ENCODE measurements at regions not wholly inside any gene's neighbourhood (a gene's known extent, or its start where the extent isn't known, plus 50 kb on each side); places are given as distances from the start of the nearest gene placed in this dataset.

DNA sequence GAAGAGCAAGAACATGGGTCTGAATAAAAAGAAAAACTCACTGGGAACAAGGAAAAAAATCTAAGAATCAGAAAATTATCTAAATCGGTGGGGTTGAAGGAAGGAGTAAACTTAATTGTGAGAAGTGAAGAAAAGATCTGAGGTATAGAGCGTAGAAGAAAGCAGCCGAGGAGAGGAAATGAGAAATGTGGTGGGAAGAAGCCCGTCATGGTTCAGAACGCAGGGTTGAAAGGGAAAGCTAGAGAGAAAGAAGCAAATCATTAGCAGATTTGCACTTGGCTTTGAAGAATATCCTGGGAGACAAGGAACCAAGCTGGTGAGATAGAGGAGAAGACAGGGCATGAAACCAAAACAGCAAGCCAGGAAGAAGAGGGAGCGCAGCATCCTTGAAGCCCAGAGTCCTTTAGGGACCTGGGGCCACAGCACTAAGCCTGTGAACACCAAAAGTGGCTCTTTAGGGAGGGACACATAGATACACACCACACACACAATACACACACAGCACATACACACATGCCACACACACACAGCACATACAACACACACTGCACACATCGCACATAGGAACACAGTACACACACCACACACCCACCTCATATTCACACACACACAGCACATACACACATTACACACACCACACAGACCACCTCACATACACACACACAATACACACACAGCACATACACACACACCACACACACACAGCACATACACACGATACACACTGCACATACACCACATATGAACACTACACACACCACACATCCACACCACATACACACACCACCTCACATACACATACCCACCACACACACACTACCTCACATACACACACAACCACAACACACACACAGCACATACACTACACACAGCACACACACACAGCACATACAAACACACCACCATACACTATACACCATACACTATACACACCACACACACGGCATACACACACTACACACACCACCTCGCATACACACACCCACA lies 274.6 kb downstream of the ETAA1 start (continued):
- no peak for TF ChIP-seq ARID4A (CRISPR knock-in tag; IDR thresholded peaks at IDR 0.05; ENCODE audit: borderline replicate concordance)
- TF ChIP-seq ZNF335 (CRISPR knock-in tag; IDR thresholded peaks at IDR 0.05) = no peak
- TF ChIP-seq RAD51 (IDR thresholded peaks at IDR 0.05; ENCODE audit: borderline replicate concordance) = peak; percentile 15; the same call in 1 of the 2 replicates
- 0 out of 2 replicates have a peak, but pooled peaks have one; percentile 29 for TF ChIP-seq ZNF550 (CRISPR knock-in tag; IDR thresholded peaks at IDR 0.05; ENCODE audit: borderline replicate concordance)
- TF ChIP-seq ARNT (IDR thresholded peaks at IDR 0.05) = peak; percentile 51; the same call in 1 of the 2 replicates
- TF ChIP-seq NONO (IDR thresholded peaks at IDR 0.05) = peak; percentile 56
- TF ChIP-seq NONO (CRISPR knock-in tag; conservative IDR thresholded peaks at IDR 0.05) = no peak
- peak; percentile 67; the same call in 1 of the 2 replicates for TF ChIP-seq ZNF207 (IDR thresholded peaks at IDR 0.05; ENCODE audit: borderline replicate concordance)
- TF ChIP-seq, protein P1, sequence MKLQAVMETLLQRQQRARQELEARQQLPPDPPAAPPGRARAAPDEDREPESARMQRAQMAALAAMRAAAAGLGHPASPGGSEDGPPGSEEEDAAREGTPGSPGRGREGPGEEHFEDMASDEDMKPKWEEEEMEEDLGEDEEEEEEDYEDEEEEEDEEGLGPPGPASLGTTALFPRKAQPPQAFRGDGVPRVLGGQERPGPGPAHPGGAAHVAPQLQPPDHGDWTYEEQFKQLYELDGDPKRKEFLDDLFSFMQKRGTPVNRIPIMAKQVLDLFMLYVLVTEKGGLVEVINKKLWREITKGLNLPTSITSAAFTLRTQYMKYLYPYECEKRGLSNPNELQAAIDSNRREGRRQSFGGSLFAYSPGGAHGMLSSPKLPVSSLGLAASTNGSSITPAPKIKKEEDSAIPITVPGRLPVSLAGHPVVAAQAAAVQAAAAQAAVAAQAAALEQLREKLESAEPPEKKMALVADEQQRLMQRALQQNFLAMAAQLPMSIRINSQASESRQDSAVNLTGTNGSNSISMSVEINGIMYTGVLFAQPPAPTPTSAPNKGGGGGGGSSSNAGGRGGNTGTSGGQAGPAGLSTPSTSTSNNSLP (IDR thresholded peaks at IDR 0.05; ENCODE audit: low read depth, low read length) = no peak
- TF ChIP-seq CREB1 (IDR thresholded peaks at IDR 0.05) = peak; percentile 5; the same call in 1 of the 2 replicates
- TF ChIP-seq CREB1 (CRISPR knock-in tag; IDR thresholded peaks at IDR 0.05) = no peak
- no peak for TF ChIP-seq ZNF20 (CRISPR knock-in tag; IDR thresholded peaks at IDR 0.05)
- TF ChIP-seq FOXA1 (IDR thresholded peaks at IDR 0.05) = 0 out of 2 replicates have a peak, but pooled peaks have one; percentile 4
- TF ChIP-seq FOXA1 (CRISPR knock-in tag; IDR thresholded peaks at IDR 0.05) = no peak
- no peak for TF ChIP-seq NR2C2 (CRISPR knock-in tag; IDR thresholded peaks at IDR 0.05; ENCODE audit: borderline replicate concordance)
